Heart left ventricle (tissue), 16 donors: ENCODE measurements at regions not wholly inside any gene's neighbourhood (a gene's known extent, or its start where the extent isn't known, plus 50 kb on each side); places are given as distances from the start of the nearest gene placed in this dataset.

Experiments used
- ATAC-seq, 4 donors: fragments of 200-7000 bp; cut with Tn5 transposase; one replicate each; pipeline ENCODE4 v1.9.1; 2020 to 2022; ENCODE audit warnings: moderate library complexity in 4 of 4, mild to moderate bottlenecking in 3 of 4, moderate number of reproducible peaks in 1 of 4
- DNase-seq, 5 donors: peaks; one replicate each; pipeline ENCODE4 v3.0.0-alpha.2; 2020
- H3K27ac ChIP-seq, 12 donors: fragments of 200-600 bp; sonication (generic) in 4 of 12; one replicate each; pipeline versions ENCODE4 v1.5.0 to v1.8.0; 2016 to 2022; ENCODE audit warnings: mild to moderate bottlenecking in 2 of 12
- H3K27me3 ChIP-seq, 9 donors: fragments of 200-600 bp; sonication (generic) in 2 of 9; one replicate each; pipeline versions ENCODE4 v1.5.1 to v1.8.0; 2016 to 2022; ENCODE audit warnings: mild to moderate bottlenecking in 3 of 9
- H3K36me3 ChIP-seq, 9 donors: fragments of 200-600 bp; sonication (generic) in 2 of 9; one replicate each; pipeline versions ENCODE4 v1.5.0 to v1.8.0; 2018 to 2022; ENCODE audit warnings: mild to moderate bottlenecking in 2 of 9
- H3K4me1 ChIP-seq, 12 donors: fragments of 200-600 bp; sonication (generic) in 4 of 12; one replicate each; pipeline versions ENCODE4 v1.5.0 to v1.8.0; 2016 to 2022; ENCODE audit warnings: mild to moderate bottlenecking in 3 of 12
- H3K4me3 ChIP-seq, 12 donors: fragments of 200-600 bp; sonication (generic) in 4 of 12; one replicate each; pipeline versions ENCODE4 v1.5.0 to v1.8.0; 2017 to 2022; ENCODE audit warnings: mild to moderate bottlenecking in 9 of 12, moderate library complexity in 4 of 12
- H3K9me3 ChIP-seq, 12 donors: fragments of 200-600 bp; sonication (generic) in 4 of 12; one replicate each; pipeline versions ENCODE4 v1.5.0 to v1.8.0; 2016 to 2022; ENCODE audit warnings: mild to moderate bottlenecking in 1 of 12
- CTCF ChIP-seq, 12 donors: fragments of 200-600 bp; sonication (generic) in 4 of 12; IDR thresholded peaks; one replicate each; pipeline versions ENCODE4 v1.5.0 to v1.8.0; 2018 to 2022; ENCODE audit warnings: antibody characterized with exemption in 12 of 12, mild to moderate bottlenecking in 5 of 12
- POLR2A ChIP-seq, 2 donors: fragments of 450-650 bp; IDR thresholded peaks; one replicate each; pipeline ENCODE4 v1.6.1; 2017; ENCODE audit warnings: antibody characterized with exemption in 2 of 2, mild to moderate bottlenecking in 2 of 2, moderate library complexity in 2 of 2
- WGBS, 4 donors: extraction: QIAGEN DNeasy Blood & Tissue Kit in 2 of 4; methylation state at CpG; one replicate each; pipeline versions ENCODE4 v1.1.5 to v1.1.7; 2013 to 2018; 5-methylcytosine and 5-hydroxymethylcytosine counted together
- intact Hi-C, 10 donors: fragments of 100-400 bp; cut with DNase I; formaldehyde crosslinking; loops; one replicate each; pipeline versions ENCODE4 v1.11.1 to v1.14.2; 2022
- donor health status: ischemic (EF 13 %, LVEDD 7.1; RV severe dilation, severe dysfunction).
- donor health status: healthy with polysubstance abuse.
- donor health status: DM: no; HTN: yes; CAD: no.
- donor health status: DM: no; HTN: no; CAD: no.
- donor health status: ischemic (EF 25% LVEDD 6.9; RV normal size, moderate dysfunction).
- donor health status: ischemic (EF 25% LVEDD 5.7; RV mildly dilated, moderate dysfunction).
- donor health status: healthy.
- donor health status: DM: yes; HTN: yes; CAD: no.
- donor health status: ischemic (EF 35%, LVEDD 5.7; RV mildly dilated, moderate dysfunction).
- donor health status: nonischemic (EF 11% LVEDD 7.7; RV severe dilation, severe dysfunction).
- donor health status: DM: yes; HTN: yes; CAD: no.
- donor health status: PGD.
- donor health status: ischemic (EF 29% LVEDD 5.4; RV normal size, mild dysfunction).
- donor health status: nonischemic (EF 23%, LVEDD 6.1; RV moderate dilation, normal function).

- no peaks in the 10 kb centered on the region for H3K36me3 ChIP-seq
- no peak for ATAC-seq
- intact Hi-C loops, result no loop called here
- TF ChIP-seq CTCF (IDR thresholded peaks at IDR 0.05), result no peak
- no peak for TF ChIP-seq POLR2A (IDR thresholded peaks at IDR 0.05)
- 84 to 89% (median 86%) methylated on average over 4 of the region's 4 CpGs for WGBS, 4 donors
- H3K4me1 ChIP-seq, result no peaks in the 10 kb centered on the region
- H3K27me3 ChIP-seq, result no peaks in the 10 kb centered on the region
- H3K9me3 ChIP-seq, result peaks cover 0 to 2% (median 0%) of the 10 kb centered on the region in 12 donors
- H3K27ac ChIP-seq, result no peak overlapping the region
- no peak for DNase-seq
- H3K4me3 ChIP-seq, result no peak overlapping the region
Observed at GRCh38 chr13:83819156-83819555, 63.1 kb downstream of the SLITRK1 start.

GRCh38 chr13:83816081-83816480 is 66.2 kb downstream of the SLITRK1 start:
- Histone ChIP-seq H3K4me1 (no peaks in the 10 kb centered on the region), H3K36me3 (no peaks in the 10 kb centered on the region), H3K4me3 (no peak overlapping the region), H3K9me3 (peaks cover 0 to 2% (median 0%) of the 10 kb centered on the region in 12 donors), H3K27me3 (no peaks in the 10 kb centered on the region), H3K27ac (no peak overlapping the region)
- ATAC-seq (no peak), DNase-seq (no peak)
- WGBS, 4 donors, result 67 to 73% (median 70%) methylated on average over 2 of the region's 2 CpGs
- TF ChIP-seq POLR2A (IDR thresholded peaks at IDR 0.05) (no peak), CTCF (IDR thresholded peaks at IDR 0.05) (no peak)
- intact Hi-C loops, result no loop called here

- no peak for ATAC-seq
- Histone ChIP-seq H3K4me1 (no peaks in the 10 kb centered on the region), H3K4me3 (no peak overlapping the region), H3K27ac (no peak overlapping the region), H3K27me3 (no peaks in the 10 kb centered on the region), H3K36me3 (no peaks in the 10 kb centered on the region), H3K9me3 (peaks cover 0 to 2% (median 0%) of the 10 kb centered on the region in 12 donors)
- WGBS, 4 donors, result 72 to 78% (median 74%) methylated on average over 1 of the region's 1 CpG
- DNase-seq, result no peak
- intact Hi-C loops, result no loop called here
- TF ChIP-seq CTCF (IDR thresholded peaks at IDR 0.05), result no peak
- no peak for TF ChIP-seq POLR2A (IDR thresholded peaks at IDR 0.05)
Observed at GRCh38 chr13:83815598-83815997, 66.7 kb downstream of the SLITRK1 start.

GRCh38 chr13:83810136-83810535 is 72.1 kb downstream of the SLITRK1 start:
- Histone ChIP-seq H3K4me3 (no peak overlapping the region), H3K36me3 (no peaks in the 10 kb centered on the region), H3K27ac (no peak overlapping the region), H3K4me1 (no peaks in the 10 kb centered on the region), H3K27me3 (no peaks in the 10 kb centered on the region), H3K9me3 (no peaks in the 10 kb centered on the region)
- intact Hi-C loops, result no loop called here
- no peak for ATAC-seq
- no peak for TF ChIP-seq CTCF (IDR thresholded peaks at IDR 0.05)
- TF ChIP-seq POLR2A (IDR thresholded peaks at IDR 0.05), result no peak
- WGBS, 4 donors, result 54 to 63% (median 59%) methylated on average over 2 of the region's 2 CpGs
- DNase-seq, result no peak
